ENCODE measurements at regions not wholly inside any gene's neighbourhood (a gene's known extent, or its start where the extent isn't known, plus 50 kb on each side); places are given as distances from the start of the nearest gene placed in this dataset.

- Histone ChIP-seq H3K9me3 (ENCODE audit: control insufficient read depth, insufficient read depth, low read depth, low read length) (no peaks in the 10 kb centered on the region), H3K4me1 (ENCODE audit: control insufficient read depth, insufficient read depth, low read length) (no peaks in the 10 kb centered on the region), H3K27me3 (ENCODE audit: control insufficient read depth, insufficient read depth, low read length) (no peaks in the 10 kb centered on the region), H3K4me3 (ENCODE audit: low read depth in 2 of 2, low read length in 2 of 2) (no peak overlapping the region), H3K36me3 (ENCODE audit: control insufficient read depth, insufficient read depth, low read length) (no peaks in the 10 kb centered on the region), H3K27ac (ENCODE audit: low read length) (no peak overlapping the region)
- CTCF ChIA-PET, result no interaction called here
- no TSS peak for BruUV-seq (replicated peaks)
- TF ChIP-seq POLR2AphosphoS5 (IDR thresholded peaks at IDR 0.05; ENCODE audit: low read depth, low read length) (no peak), REST (IDR thresholded peaks at IDR 0.05; ENCODE audit: insufficient read depth in 1 of 2, low read depth in 2 of 2, low read length in 1 of 2) (no peak), TCF7L2 (IDR thresholded peaks at IDR 0.05; ENCODE audit: low read depth, low read length) (no peak), SIN3A (IDR thresholded peaks at IDR 0.05; ENCODE audit: borderline replicate concordance, insufficient read depth, low read depth, low read length) (no peak), CTCF (IDR thresholded peaks at IDR 0.05) (no peak)
- no peak for ATAC-seq
- intact Hi-C loops (cut with micrococcal nuclease; ENCODE audit: unreplicated experiment), result no loop called here
- in situ Hi-C loops (cut with HindIII; ENCODE audit: low pct_unique_long_range_greater_than_20kb, low sequenced_read_pairs), result no loop called here
- POLR2A ChIA-PET, result no interaction called here
- no peak for DNase-seq (ENCODE audit: low read depth, low spot score)
Measured at GRCh38 chr2:142423603-142424002, 292.8 kb upstream of the LRP1B start.

- in situ Hi-C loops (cut with HindIII; ENCODE audit: low pct_unique_long_range_greater_than_20kb, low sequenced_read_pairs) (no loop called here), intact Hi-C loops (cut with micrococcal nuclease; ENCODE audit: unreplicated experiment) (no loop called here)
- Histone ChIP-seq H3K36me3 (ENCODE audit: control insufficient read depth, insufficient read depth, low read length) (no peaks in the 10 kb centered on the region), H3K27ac (ENCODE audit: low read length) (no peak overlapping the region), H3K9me3 (ENCODE audit: control insufficient read depth, insufficient read depth, low read depth, low read length) (no peaks in the 10 kb centered on the region), H3K4me3 (ENCODE audit: low read depth in 2 of 2, low read length in 2 of 2) (no peak overlapping the region), H3K27me3 (ENCODE audit: control insufficient read depth, insufficient read depth, low read length) (no peaks in the 10 kb centered on the region), H3K4me1 (ENCODE audit: control insufficient read depth, insufficient read depth, low read length) (no peaks in the 10 kb centered on the region)
- TF ChIP-seq REST (IDR thresholded peaks at IDR 0.05; ENCODE audit: insufficient read depth in 1 of 2, low read depth in 2 of 2, low read length in 1 of 2) (no peak), TCF7L2 (IDR thresholded peaks at IDR 0.05; ENCODE audit: low read depth, low read length) (no peak), POLR2AphosphoS5 (IDR thresholded peaks at IDR 0.05; ENCODE audit: low read depth, low read length) (no peak)
- ATAC-seq, result no peak
- no TSS peak for BruUV-seq (replicated peaks)
- no peak for DNase-seq (ENCODE audit: low read depth, low spot score)
- ChIA-PET POLR2A (no interaction called here), CTCF (no interaction called here)
Measured at GRCh38 chr2:142422769-142423168, 292.0 kb upstream of the LRP1B start.
